ENCODE measurements at regions not wholly inside any gene's neighbourhood (a gene's known extent, or its start where the extent isn't known, plus 50 kb on each side); places are given as distances from the start of the nearest gene placed in this dataset.
A peak's percentile ranks its signal among the peaks of the same experiment; 100 is the strongest.
"Not testable (repeated sequence)": the region's sequence is repeated elsewhere in the genome, so short reads cannot be mapped to it uniquely, and the experiment has no call there.

DNA sequence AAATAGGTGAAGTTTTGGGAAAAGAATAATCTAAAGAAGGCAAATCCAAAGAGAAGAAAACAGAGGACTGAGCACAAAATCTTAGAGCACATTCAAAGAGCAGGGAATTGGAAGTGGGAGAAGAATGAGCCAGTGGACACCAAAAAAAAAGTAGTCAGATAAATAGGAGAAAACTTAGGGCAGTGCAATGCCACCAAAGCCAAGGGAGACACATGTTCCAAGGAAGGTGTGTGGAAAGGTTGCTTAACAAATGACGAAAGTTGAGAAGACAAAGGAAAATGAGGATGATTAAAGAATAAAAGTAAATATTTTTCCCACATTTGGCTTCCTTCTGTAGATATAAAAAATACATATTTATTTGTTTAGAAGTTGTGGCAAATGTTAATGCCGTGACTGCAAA is 237.6 kb downstream of the TANC2 start:
- TF ChIP-seq, protein P1, sequence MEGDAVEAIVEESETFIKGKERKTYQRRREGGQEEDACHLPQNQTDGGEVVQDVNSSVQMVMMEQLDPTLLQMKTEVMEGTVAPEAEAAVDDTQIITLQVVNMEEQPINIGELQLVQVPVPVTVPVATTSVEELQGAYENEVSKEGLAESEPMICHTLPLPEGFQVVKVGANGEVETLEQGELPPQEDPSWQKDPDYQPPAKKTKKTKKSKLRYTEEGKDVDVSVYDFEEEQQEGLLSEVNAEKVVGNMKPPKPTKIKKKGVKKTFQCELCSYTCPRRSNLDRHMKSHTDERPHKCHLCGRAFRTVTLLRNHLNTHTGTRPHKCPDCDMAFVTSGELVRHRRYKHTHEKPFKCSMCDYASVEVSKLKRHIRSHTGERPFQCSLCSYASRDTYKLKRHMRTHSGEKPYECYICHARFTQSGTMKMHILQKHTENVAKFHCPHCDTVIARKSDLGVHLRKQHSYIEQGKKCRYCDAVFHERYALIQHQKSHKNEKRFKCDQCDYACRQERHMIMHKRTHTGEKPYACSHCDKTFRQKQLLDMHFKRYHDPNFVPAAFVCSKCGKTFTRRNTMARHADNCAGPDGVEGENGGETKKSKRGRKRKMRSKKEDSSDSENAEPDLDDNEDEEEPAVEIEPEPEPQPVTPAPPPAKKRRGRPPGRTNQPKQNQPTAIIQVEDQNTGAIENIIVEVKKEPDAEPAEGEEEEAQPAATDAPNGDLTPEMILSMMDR (IDR thresholded peaks at IDR 0.05), result no peak
- no peak for DNase-seq
- intact Hi-C loops (cut with DNase I), result no loop called here
- no peaks in the 10 kb centered on the region for H3K4me1 ChIP-seq
- H3K27me3 ChIP-seq (ENCODE audit: low read depth), result no peaks in the 10 kb centered on the region
- H3K4me3 ChIP-seq, result no peak overlapping the region
- no peak for ATAC-seq
- peaks cover 7% of the 10 kb centered on the region for H3K9me3 ChIP-seq
- no peaks in the 10 kb centered on the region for H3K36me3 ChIP-seq
- no peak overlapping the region for H3K27ac ChIP-seq

DNA sequence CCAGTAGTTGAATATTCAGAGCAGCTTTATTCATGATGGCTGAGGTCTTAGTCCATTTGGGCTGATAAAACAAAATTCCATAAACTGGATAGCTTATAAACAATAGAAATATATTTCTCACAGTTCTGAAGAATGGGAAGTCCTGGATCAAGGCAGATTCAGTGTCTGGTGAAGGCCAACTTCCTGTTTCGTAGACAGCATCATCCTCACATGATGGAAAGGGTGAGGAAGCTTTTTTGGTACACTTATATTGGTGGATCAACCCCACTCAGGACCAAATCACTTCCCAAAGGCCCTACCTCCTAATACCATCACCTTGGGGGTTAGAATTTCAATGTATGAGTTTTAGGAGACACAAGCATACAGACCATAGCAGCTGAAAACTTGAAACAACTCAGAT is 224.2 kb downstream of the CYB561 start:
- Histone ChIP-seq H3K4me3 (no peak overlapping the region), H3K4me1 (no peaks in the 10 kb centered on the region), H3K36me3 (no peaks in the 10 kb centered on the region), H3K9me3 (no peaks in the 10 kb centered on the region), H3K27ac (no peak overlapping the region), H3K27me3 (ENCODE audit: low read depth) (no peaks in the 10 kb centered on the region)
- DNase-seq (no peak), ATAC-seq (peak in 1 of 2 donors; percentile 53)
- TF ChIP-seq, protein P1 (IDR thresholded peaks at IDR 0.05), result no peak
- intact Hi-C loops (cut with DNase I), result no loop called here

DNA sequence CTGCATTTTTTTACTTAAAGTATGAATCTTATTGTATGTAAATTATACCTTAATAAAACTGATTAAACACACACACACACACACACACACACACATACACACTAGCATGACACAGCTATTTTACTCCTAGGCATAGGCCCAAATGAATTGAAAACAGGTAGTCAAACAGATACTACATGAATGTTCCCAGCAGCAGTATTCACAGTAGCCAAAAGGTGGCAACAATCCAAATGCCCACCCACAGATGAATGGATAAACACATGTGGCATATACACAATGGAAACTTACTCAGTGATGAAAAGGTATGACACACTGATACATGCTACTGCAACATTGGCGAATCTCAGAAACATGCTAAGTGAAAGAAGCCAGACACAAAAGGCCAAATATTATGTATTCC is 223.5 kb downstream of the CYB561 start:
- H3K4me3 ChIP-seq, result no peak overlapping the region
- ATAC-seq, result no peak
- DNase-seq, result no peak
- H3K36me3 ChIP-seq, result no peaks in the 10 kb centered on the region
- H3K9me3 ChIP-seq, result no peaks in the 10 kb centered on the region
- TF ChIP-seq, protein P1 (IDR thresholded peaks at IDR 0.05), result no peak
- intact Hi-C loops (cut with DNase I), result no loop called here
- H3K27me3 ChIP-seq (ENCODE audit: low read depth), result no peaks in the 10 kb centered on the region
- H3K27ac ChIP-seq, result no peak overlapping the region
- H3K4me1 ChIP-seq, result no peaks in the 10 kb centered on the region

DNA sequence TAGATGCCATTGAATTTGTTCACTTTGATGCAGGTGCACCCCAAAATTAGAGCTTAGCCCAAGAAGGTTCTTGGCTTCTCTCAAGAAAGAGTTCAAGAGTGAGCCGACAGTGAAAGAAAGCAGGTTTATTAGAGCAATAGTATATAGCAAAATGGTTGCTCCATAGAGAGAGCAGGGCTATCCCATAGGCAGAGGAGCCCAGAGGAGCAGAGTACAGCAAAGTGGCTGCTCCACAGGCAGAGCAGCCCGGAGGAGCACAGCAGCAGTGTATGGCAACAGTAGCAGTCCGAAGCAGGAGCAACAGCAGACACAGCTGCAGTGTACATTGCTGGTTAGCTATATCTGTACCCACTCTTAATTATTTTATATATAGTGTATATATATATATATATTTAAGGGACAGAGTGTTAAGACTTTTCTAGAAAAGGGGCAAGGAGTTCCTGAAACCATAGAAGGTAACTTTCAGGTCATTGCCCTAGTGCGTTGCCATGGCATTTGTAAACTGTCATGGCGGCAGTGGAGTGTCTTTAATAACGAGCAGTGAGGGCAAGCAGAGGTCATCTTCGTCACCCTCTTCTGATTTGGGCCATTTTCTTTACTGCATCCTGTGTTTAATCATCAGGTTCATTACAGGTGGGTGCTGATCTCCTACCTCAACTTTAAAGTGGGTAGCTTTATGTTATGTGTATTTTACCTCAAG is 222.7 kb downstream of the CYB561 start:
- H3K27ac ChIP-seq, result no peak overlapping the region
- H3K27me3 ChIP-seq (ENCODE audit: low read depth), result no peaks in the 10 kb centered on the region
- TF ChIP-seq, protein P1 (IDR thresholded peaks at IDR 0.05), result no peak
- ATAC-seq, result no peak
- H3K4me3 ChIP-seq, result no peak overlapping the region
- intact Hi-C loops (cut with DNase I), result no loop called here
- H3K36me3 ChIP-seq, result no peaks in the 10 kb centered on the region
- H3K4me1 ChIP-seq, result no peaks in the 10 kb centered on the region
- H3K9me3 ChIP-seq, result no peaks in the 10 kb centered on the region
- no peak for DNase-seq

DNA sequence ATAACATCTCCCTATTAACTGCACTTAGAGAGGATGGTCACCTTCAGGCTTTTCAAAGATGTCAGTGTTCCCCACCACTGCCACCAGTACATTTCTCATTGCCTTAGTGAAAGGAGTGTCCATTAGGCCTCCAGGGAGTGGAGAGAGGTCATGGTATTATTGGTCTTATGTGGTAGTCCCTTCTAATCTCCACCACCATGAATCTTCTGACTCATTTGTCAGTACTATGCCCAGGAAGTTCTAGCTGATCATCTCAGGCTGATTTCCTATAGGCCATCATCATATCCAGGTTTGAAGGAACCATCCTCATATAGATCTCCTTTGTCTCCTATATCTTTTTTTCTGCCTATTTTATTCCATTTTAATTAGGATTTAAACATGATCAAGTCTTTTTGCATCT is 221.5 kb downstream of the CYB561 start:
- intact Hi-C loops (cut with DNase I), result no loop called here
- no peaks in the 10 kb centered on the region for H3K36me3 ChIP-seq
- no peak overlapping the region for H3K4me3 ChIP-seq
- no peak for DNase-seq
- TF ChIP-seq, protein P1 (IDR thresholded peaks at IDR 0.05), result no peak
- no peak for ATAC-seq
- H3K9me3 ChIP-seq, result no peaks in the 10 kb centered on the region
- H3K27me3 ChIP-seq (ENCODE audit: low read depth), result no peaks in the 10 kb centered on the region
- H3K27ac ChIP-seq, result no peak overlapping the region
- H3K4me1 ChIP-seq, result no peaks in the 10 kb centered on the region

DNA sequence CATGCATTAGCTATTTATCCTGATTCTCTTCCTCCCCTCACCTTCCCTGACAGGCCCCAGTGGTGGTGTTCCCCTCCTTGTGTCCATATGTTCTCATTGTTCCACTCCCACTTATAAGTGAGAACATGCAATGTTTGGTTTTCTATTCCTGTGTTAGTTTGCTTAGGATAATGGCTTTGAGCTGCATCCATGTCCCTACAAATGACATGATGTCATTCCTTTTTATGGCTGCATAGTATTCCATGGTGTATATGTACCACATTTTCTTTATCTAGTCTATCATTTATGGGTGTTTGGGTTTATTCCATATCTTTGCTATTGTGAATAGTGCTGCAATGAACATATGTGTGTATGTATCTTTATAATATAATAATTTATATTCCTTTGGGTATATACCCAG is 219.4 kb downstream of the CYB561 start:
- H3K27ac ChIP-seq; ATAC-seq; H3K36me3 ChIP-seq; intact Hi-C loops (cut with DNase I); H3K4me3 ChIP-seq; H3K27me3 ChIP-seq (ENCODE audit: low read depth); H3K4me1 ChIP-seq; DNase-seq: not testable (repeated sequence)
- H3K9me3 ChIP-seq, result peaks cover 17% of the 10 kb centered on the region

DNA sequence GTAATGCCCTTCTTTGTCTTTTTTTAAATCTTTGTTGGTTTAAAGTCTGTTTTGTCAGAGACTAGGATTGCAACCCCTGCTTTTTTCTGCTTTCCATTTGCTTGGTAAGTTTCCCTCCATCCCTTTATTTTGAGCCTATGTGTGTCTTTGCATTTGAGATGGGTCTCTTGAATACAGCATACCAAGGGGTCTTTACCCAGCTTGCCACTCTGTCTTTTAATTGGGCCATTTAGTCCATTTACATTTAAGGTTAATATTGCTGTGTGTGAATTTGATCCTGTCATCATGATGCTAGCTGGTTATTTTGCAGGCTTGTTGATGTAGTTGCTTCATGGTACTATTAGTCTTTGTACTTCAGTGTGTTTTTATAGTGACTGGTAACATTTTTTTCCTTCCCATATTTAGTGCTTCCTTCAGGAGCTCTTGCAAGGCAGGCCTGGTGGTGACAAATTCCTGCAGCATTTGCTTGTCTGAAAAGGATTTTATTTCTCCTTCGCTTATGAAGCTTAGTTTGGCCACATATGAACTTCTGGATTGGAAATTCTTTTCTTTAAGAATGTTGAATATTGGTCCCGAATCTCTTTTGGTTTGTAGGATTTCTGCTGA is 215.0 kb downstream of the CYB561 start:
- ATAC-seq; intact Hi-C loops (cut with DNase I); DNase-seq; H3K27me3 ChIP-seq (ENCODE audit: low read depth); H3K4me3 ChIP-seq; H3K4me1 ChIP-seq; H3K36me3 ChIP-seq; H3K27ac ChIP-seq: not testable (repeated sequence)
- peaks cover 17% of the 10 kb centered on the region for H3K9me3 ChIP-seq
